Gastroesophageal sphincter (tissue), 4 donors: ENCODE measurements at regions not wholly inside any gene's neighbourhood (a gene's known extent, or its start where the extent isn't known, plus 50 kb on each side); places are given as distances from the start of the nearest gene placed in this dataset.

ENCODE experiments used
- ATAC-seq: fragments of 150-250 bp; one replicate; pipeline ENCODE4 v1.9.1; 2016; ENCODE audit warnings: mild to moderate bottlenecking, moderate library complexity
- H3K27ac ChIP-seq, 4 donors: fragments of 200-600 bp; sonication (generic) in 3 of 4; 1 replicate in 3 of 4; 2 replicates in 1 of 4; pipeline ENCODE4 v1.5.1; 2016 to 2019
- H3K27me3 ChIP-seq: fragments of 200-600 bp; sonication (generic); one replicate; pipeline ENCODE4 v1.5.1; 2019
- H3K36me3 ChIP-seq, 2 donors: fragments of 200-600 bp; sonication (generic); one replicate each; pipeline ENCODE4 v1.5.1; 2019; ENCODE audit warnings: control low read depth in 1 of 2
- H3K4me1 ChIP-seq, 3 donors: fragments of 200-600 bp; sonication (generic); 1 replicate in 2 of 3; 2 replicates in 1 of 3; pipeline ENCODE4 v1.5.1; 2016 to 2019; ENCODE audit warnings: control low read depth in 2 of 3
- H3K4me3 ChIP-seq, 2 donors: fragments of 200-600 bp; sonication (generic); one replicate each; pipeline ENCODE4 v1.5.1; 2019; ENCODE audit warnings: mild to moderate bottlenecking in 1 of 2, moderate library complexity in 1 of 2
- H3K9me3 ChIP-seq, 3 donors: fragments of 200-600 bp; sonication (generic); one replicate each; pipeline ENCODE4 v1.5.1; 2017 to 2019; ENCODE audit warnings: control low read depth in 2 of 3
- EP300 ChIP-seq: sonication (generic); formaldehyde crosslinking; IDR thresholded peaks from one replicate; pipeline ENCODE4 v1.6.1; 2017; ENCODE audit warnings: antibody characterized with exemption, mild to moderate bottlenecking
- POLR2A ChIP-seq, 2 donors: fragments of 450-650 bp; IDR thresholded peaks; one replicate each; pipeline ENCODE4 v1.6.1; 2017; ENCODE audit warnings: antibody characterized with exemption in 2 of 2, mild to moderate bottlenecking in 2 of 2, moderate library complexity in 1 of 2
- POLR2AphosphoS5 ChIP-seq: sonication (generic); formaldehyde crosslinking; IDR thresholded peaks from one replicate; pipeline ENCODE4 v1.6.1; 2017; ENCODE audit warnings: antibody characterized with exemption
- WGBS, 2 donors: methylation state at CpG; one replicate each; pipeline ENCODE4 v1.1.5; 2018; ENCODE audit warnings: low coverage in 1 of 2; 5-methylcytosine and 5-hydroxymethylcytosine counted together
- TF ChIP-seq, protein P1 (sequence below), 4 experiments: fragments of 200-600 bp in 2 of 4; fragments of 450-650 bp in 2 of 4; sonication (generic) in 1 of 4; IDR thresholded peaks; one replicate each; pipeline ENCODE4 v1.5.1; 2017 to 2019; ENCODE audit warnings: antibody characterized with exemption in 4 of 4, mild to moderate bottlenecking in 2 of 4, moderate library complexity in 2 of 4

DNA sequence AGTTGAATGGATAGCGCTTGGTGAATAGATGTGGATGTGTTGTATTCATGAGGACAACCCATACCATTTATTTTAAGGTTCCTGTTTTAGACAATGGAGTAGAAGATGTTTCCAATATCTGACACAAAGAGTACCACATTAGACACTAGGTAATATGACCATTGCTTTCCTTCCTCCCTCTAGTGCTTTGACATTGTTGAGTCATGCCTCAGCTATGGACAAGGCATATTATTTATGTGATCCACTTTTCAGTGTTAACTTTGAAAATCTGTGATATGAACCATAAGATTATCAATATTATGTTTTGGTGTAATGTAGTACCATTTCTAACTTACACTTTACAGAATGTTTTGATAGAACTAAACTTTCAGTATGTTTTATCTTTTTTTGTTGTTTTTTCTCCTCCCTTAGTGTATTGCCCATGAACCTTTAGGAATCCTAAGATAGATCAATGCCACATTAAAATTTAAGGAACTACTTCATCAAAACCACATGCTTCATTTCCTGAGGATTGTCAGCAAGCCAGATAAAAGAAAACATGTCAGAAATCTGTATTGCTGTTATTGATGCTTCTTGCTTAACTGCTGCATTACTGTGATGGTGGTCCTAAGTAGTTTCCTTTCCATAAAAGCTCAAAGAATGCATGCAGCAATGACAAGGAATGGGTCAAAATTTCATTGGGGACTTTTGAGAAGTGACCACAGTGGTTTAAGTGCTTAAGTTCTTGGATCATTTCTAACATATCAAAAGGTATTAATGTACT, 105.0 kb downstream of the PCDH7 start:
- Histone ChIP-seq H3K9me3 (no peaks in the 10 kb centered on the region), H3K27ac (no peak overlapping the region), H3K36me3 (no peaks in the 10 kb centered on the region), H3K27me3 (no peaks in the 10 kb centered on the region), H3K4me1 (peaks cover 0 to 24% (median 0%) of the 10 kb centered on the region in 3 donors), H3K4me3 (no peak overlapping the region)
- no peak for TF ChIP-seq POLR2AphosphoS5
- ATAC-seq: no peak
- 100% methylated on average over 1 of the region's 1 CpG for WGBS, 2 donors

DNA sequence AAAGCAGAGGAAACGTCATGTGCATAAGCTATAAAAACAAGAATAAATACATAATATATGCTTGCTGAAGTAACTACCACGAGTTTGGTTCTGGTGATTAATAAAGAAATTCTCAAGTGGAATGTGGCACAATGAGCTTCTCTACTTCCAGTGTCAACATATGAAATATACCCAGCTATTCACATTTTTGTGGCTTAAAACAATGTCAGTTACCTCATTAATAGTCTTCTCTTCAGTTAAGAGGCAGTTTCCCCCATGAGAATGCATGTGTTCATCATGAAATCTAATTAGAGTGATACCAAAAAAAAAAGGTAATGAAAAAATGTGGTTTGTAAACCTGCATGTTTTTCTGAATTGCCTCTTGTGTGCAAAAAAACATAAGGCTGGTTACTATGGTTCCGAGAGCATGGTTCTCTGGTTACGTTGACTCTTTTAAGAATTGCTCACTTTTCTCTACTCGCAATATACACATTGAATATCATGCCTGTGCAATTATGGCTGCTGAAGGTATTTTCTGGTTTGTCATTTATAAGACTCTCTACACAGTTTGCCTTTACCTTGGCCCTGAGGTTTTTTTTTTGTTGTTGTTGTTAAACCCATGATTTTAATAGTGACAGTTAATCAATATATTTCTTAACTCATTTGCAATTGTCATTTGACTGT, 108.2 kb downstream of the PCDH7 start:
- Histone ChIP-seq H3K4me1 (peaks cover 0 to 5% (median 0%) of the 10 kb centered on the region in 3 donors), H3K27me3 (no peaks in the 10 kb centered on the region), H3K36me3 (no peaks in the 10 kb centered on the region), H3K4me3 (no peak overlapping the region), H3K9me3 (no peaks in the 10 kb centered on the region), H3K27ac (no peak overlapping the region)
- no peak for TF ChIP-seq EP300
- no peak for TF ChIP-seq POLR2AphosphoS5
- TF ChIP-seq, protein P1, sequence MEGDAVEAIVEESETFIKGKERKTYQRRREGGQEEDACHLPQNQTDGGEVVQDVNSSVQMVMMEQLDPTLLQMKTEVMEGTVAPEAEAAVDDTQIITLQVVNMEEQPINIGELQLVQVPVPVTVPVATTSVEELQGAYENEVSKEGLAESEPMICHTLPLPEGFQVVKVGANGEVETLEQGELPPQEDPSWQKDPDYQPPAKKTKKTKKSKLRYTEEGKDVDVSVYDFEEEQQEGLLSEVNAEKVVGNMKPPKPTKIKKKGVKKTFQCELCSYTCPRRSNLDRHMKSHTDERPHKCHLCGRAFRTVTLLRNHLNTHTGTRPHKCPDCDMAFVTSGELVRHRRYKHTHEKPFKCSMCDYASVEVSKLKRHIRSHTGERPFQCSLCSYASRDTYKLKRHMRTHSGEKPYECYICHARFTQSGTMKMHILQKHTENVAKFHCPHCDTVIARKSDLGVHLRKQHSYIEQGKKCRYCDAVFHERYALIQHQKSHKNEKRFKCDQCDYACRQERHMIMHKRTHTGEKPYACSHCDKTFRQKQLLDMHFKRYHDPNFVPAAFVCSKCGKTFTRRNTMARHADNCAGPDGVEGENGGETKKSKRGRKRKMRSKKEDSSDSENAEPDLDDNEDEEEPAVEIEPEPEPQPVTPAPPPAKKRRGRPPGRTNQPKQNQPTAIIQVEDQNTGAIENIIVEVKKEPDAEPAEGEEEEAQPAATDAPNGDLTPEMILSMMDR (IDR thresholded peaks at IDR 0.05): no peak
- no peak for TF ChIP-seq POLR2A (IDR thresholded peaks at IDR 0.05)
- ATAC-seq: no peak
- 78 to 84% methylated on average over 5 of the region's 5 CpGs for WGBS, 2 donors

DNA sequence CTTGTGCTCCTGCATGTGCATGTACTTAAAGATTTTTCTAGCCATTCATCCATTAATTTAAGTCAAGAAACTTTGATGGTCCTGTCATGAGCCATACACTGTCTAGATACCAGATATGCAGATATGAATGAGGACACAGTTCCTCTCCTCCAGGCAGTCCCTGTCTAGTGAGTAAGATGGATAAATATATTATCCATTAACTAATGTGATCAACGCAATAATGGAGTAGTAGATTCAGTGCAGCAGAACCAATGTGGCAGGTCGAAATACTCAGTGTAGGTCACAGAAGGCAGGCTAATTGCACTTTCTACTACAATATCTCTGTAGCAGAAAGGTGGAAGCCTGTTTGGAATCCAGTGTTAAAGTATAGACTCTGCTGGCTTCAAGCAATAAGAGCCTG, 112.5 kb downstream of the PCDH7 start:
- 79 to 88% methylated on average over 2 of the region's 2 CpGs for WGBS, 2 donors
- TF ChIP-seq POLR2AphosphoS5: no peak
- TF ChIP-seq POLR2A (IDR thresholded peaks at IDR 0.05): no peak
- no peak for TF ChIP-seq EP300
- TF ChIP-seq, protein P1 (IDR thresholded peaks at IDR 0.05): no peak
- no peaks in the 10 kb centered on the region for H3K9me3 ChIP-seq
- no peak overlapping the region for H3K27ac ChIP-seq
- H3K4me1 ChIP-seq: peaks cover 3 to 37% (median 10%) of the 10 kb centered on the region in 3 donors
- H3K4me3 ChIP-seq: no peak overlapping the region
- H3K36me3 ChIP-seq: no peaks in the 10 kb centered on the region
- ATAC-seq: no peak
- no peaks in the 10 kb centered on the region for H3K27me3 ChIP-seq

DNA sequence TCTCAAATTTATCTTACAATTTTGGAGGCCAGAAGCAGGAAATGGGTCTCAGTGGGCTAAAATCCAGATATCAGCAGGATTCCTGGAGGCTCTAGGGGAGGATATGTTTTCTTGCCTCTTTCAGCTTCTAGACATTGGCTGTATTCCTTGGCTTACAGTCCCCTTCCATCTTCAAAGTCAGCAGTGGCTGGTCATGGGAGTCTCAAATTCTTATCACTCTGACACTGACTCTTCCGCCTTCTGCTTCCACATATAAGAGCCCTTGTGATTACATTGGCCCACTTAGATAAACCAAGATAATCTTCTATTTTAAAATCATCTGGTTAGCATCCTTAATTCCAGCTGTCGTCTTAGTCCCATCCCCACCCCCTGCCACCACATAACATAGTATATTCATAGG, 113.0 kb downstream of the PCDH7 start:
- Histone ChIP-seq H3K27me3 (no peaks in the 10 kb centered on the region), H3K9me3 (no peaks in the 10 kb centered on the region), H3K4me3 (no peak overlapping the region), H3K36me3 (no peaks in the 10 kb centered on the region), H3K4me1 (peaks cover 3 to 41% (median 10%) of the 10 kb centered on the region in 3 donors), H3K27ac (no peak overlapping the region)
- ATAC-seq: no peak
- 64% methylated on average over 2 of the region's 2 CpGs; no CpG with 5 or more reads in 1 of the 2 donors for WGBS, 2 donors
- TF ChIP-seq, protein P1 (IDR thresholded peaks at IDR 0.05): no peak
- TF ChIP-seq EP300 (no peak), POLR2A (IDR thresholded peaks at IDR 0.05) (no peak), POLR2AphosphoS5 (no peak)

- no peak overlapping the region for H3K27ac ChIP-seq
- TF ChIP-seq, protein P1 (IDR thresholded peaks at IDR 0.05): no peak
- no peak for TF ChIP-seq POLR2AphosphoS5
- no peak for TF ChIP-seq POLR2A (IDR thresholded peaks at IDR 0.05)
- TF ChIP-seq EP300: no peak
- WGBS, 2 donors: 87 to 97% methylated on average over 9 to 11 of the region's 11 CpGs
- no peaks in the 10 kb centered on the region for H3K27me3 ChIP-seq
- H3K9me3 ChIP-seq: no peaks in the 10 kb centered on the region
- no peaks in the 10 kb centered on the region for H3K36me3 ChIP-seq
- peaks cover 3 to 49% (median 10%) of the 10 kb centered on the region in 3 donors for H3K4me1 ChIP-seq
- no peak for ATAC-seq
- no peak overlapping the region for H3K4me3 ChIP-seq
Observed at GRCh38 chr4:30835044-30835443, 114.9 kb downstream of the PCDH7 start.
